GM13976 (cell line): ENCODE measurements at regions not wholly inside any gene's neighbourhood (a gene's known extent, or its start where the extent isn't known, plus 50 kb on each side); places are given as distances from the start of the nearest gene placed in this dataset.

ENCODE experiments used
- DNase-seq: peaks from one replicate; pipeline ENCODE4 v3.0.0; 2012; ENCODE audit warnings: low spot score
- CTCF ChIP-seq: IDR thresholded peaks from 2 replicates; pipeline ENCODE4 v1.5.1; 2012; ENCODE audit warnings: borderline replicate concordance, mild to moderate bottlenecking; ENCODE audit not compliant: insufficient read depth; ENCODE audit errors: extremely low read depth, missing control alignments, control extremely low read depth
- in situ Hi-C: fragments of 300-500 bp; cut with MboI; formaldehyde crosslinking; loops from one replicate; pipeline ENCODE4 v1.12.0; 2022; ENCODE audit warnings: low sequenced_read_pairs, mixed read lengths, inconsistent platforms; ENCODE audit not compliant: unreplicated experiment

DNA sequence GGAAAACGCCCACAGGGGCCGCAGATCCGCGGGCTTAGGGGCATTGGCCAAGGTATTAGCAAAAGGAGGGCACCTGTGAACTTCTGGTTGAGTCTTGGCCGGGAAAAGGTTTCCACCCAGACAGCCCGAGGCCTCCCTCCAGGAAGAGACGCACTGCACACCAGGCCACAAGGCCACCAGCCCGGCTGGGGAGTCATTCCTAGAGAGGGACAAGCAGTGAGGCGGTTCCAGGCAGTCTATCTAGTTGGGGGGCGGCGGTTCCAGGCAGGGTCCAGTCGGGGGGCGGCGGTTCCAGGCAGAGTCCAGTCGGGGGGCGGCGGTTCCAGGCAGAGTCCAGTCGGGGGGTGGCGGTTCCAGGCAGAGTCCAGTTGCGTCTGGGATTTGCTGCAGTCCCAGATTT lies 518.5 kb downstream of the GLRX3 start:
- no peak for TF ChIP-seq CTCF
- in situ Hi-C loops: no loop called here
- no peak for DNase-seq

DNA sequence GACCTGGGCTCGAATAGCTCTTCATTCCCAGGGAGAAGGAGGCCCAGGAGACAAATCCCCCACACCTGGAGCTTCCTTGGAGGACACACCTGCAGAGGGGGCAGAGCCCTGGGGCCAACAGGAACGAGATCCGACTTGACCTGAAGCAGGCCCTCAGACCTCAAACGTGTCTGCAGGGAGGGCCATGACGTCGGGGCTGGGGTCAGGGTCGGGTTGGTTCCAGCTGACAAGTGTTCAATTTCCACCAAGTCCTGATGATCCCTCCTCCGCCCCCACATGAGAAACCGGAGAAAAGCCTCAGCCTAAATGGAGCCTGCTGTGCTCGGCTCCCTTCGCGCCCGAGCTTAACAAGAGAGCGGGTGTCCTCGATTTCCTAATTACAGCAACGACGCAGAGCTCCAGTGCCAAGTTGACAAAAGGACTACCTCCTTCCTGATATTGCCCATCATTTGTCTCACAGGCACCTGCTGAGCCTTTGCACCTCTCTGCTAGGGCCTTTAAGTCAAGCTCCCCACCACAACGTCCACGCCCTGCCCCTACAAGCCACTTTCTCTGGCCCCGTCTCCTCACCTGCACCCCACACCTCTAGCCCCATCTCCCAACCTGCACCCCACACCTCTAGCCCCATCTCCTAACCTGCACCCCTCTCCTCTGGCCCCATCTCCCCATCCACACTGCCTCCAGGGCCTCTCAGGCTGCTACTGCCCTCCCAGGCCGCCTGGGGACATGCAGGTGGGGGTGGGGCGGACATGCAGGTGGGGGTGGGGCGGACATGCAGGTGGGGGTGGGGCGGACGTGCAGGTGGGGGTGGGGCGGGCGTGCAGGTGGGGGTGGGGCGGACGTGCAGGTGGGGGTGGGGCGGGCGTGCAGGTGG lies 519.4 kb downstream of the GLRX3 start:
- no peak for TF ChIP-seq CTCF
- in situ Hi-C loops: no loop called here
- no peak for DNase-seq

DNA sequence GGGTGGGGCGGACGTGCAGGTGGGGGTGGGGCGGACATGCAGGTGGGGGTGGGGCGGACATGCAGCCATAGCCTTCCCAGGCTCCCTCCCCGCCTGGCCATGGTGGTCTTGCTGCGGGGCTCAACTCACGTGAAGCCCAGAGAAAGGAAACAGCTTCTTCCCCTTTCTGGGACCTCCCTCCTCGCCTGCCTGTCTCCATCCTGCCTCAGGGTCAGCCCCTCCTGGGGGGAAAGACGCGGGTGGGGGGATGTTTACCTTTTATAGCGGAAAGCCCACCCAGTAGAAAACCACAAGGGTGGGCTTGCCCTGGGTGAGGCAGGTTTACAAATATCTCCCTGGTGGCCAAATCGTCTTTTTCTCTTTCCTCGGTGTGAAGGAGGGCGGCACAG lies 520.0 kb downstream of the GLRX3 start:
- in situ Hi-C loops: no loop called here
- DNase-seq: no peak
- no peak for TF ChIP-seq CTCF

DNA sequence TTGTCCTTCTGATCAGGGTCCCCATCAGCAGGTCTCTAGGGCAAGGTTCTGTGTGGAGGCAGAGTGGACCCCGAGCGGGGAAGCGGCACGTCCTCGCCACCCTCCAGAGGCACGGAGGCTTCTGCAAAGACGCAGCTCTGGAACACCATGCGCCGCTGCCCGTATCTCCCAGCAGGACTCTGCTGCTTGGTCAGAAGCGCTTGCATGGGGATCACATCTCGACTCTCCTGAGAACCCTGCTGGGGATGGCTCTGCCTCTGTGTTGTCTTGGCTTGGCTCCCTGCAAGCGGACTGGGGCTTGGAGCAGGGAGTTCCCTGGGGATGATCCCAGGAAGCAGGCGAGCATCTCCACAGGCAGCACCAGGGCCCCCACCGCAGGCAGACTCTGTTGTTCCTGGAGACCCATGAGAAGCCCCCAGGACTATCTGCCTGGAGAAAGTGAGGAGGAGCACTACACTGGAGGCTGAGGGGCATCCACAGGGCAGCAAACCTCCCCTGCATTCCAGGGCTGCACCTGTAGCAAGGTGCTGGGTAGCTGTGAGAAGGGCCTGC lies 520.5 kb downstream of the GLRX3 start:
- in situ Hi-C loops: no loop called here
- TF ChIP-seq CTCF: no peak
- DNase-seq: no peak

- in situ Hi-C loops: no loop called here
- no peak for TF ChIP-seq CTCF
- DNase-seq: no peak
Measured at GRCh38 chr10:130658687-130659290, 522.6 kb downstream of the GLRX3 start.

- no peak for DNase-seq
- no peak for TF ChIP-seq CTCF
- in situ Hi-C loops: no loop called here
Measured at GRCh38 chr10:130659528-130659927, 523.3 kb downstream of the GLRX3 start.
